ENCODE measurements at regions not wholly inside any gene's neighbourhood (a gene's known extent, or its start where the extent isn't known, plus 50 kb on each side); places are given as distances from the start of the nearest gene placed in this dataset.
A peak's percentile ranks its signal among the peaks of the same experiment; 100 is the strongest.
"Not testable (repeated sequence)": the region's sequence is repeated elsewhere in the genome, so short reads cannot be mapped to it uniquely, and the experiment has no call there.

- not testable (repeated sequence) for DNase-seq
Measured at GRCh38 chr13:21263909-21264308, 87.5 kb downstream of the MRPL57 start.

GRCh38 chr13:21268485-21268884 is 92.0 kb downstream of the MRPL57 start:
- DNase-seq: not testable (repeated sequence)

GRCh38 chr13:21272439-21272838 is 96.0 kb downstream of the MRPL57 start:
- not testable (repeated sequence) for DNase-seq

GRCh38 chr13:21274457-21274856 is 98.0 kb downstream of the MRPL57 start:
- not testable (repeated sequence) for DNase-seq

- no peak for DNase-seq
Measured at GRCh38 chr13:21282065-21282464, 105.6 kb downstream of the MRPL57 start.

- DNase-seq: no peak
Measured at GRCh38 chr13:21287331-21287907, 111.0 kb downstream of the MRPL57 start.

GRCh38 chr13:21289475-21289874 is 113.0 kb downstream of the MRPL57 start:
- DNase-seq: no peak

GRCh38 chr13:21290442-21291002 is 114.1 kb downstream of the MRPL57 start:
- DNase-seq: not testable (repeated sequence)

- DNase-seq: no peak
Measured at GRCh38 chr13:21291840-21292239, 115.4 kb downstream of the MRPL57 start.

- DNase-seq: peak; percentile 25
Measured at GRCh38 chr13:21296991-21297390, 120.5 kb downstream of the MRPL57 start.

GRCh38 chr13:21297447-21297846 is 121.0 kb downstream of the MRPL57 start:
- no peak for DNase-seq

- DNase-seq: peak; percentile 79
Measured at GRCh38 chr13:21297914-21298831, 121.7 kb downstream of the MRPL57 start.

GRCh38 chr13:21304256-21304655 is 127.8 kb downstream of the MRPL57 start:
- DNase-seq: no peak

- not testable (repeated sequence) for DNase-seq
Measured at GRCh38 chr13:21306300-21307073, 130.0 kb downstream of the MRPL57 start.

- DNase-seq: not testable (repeated sequence)
Measured at GRCh38 chr13:21307158-21307557, 130.7 kb downstream of the MRPL57 start.

- no peak for DNase-seq
Measured at GRCh38 chr13:21308906-21309305, 132.4 kb downstream of the MRPL57 start.

- no peak for DNase-seq
Measured at GRCh38 chr13:21309542-21310172, 133.2 kb downstream of the MRPL57 start.

GRCh38 chr13:21310220-21310619 is 133.8 kb downstream of the MRPL57 start:
- DNase-seq: no peak

GRCh38 chr13:21314976-21315375 is 138.5 kb downstream of the MRPL57 start:
- not testable (repeated sequence) for DNase-seq

- no peak for DNase-seq
Measured at GRCh38 chr13:21316376-21316775, 139.9 kb downstream of the MRPL57 start.

- no peak for DNase-seq
Measured at GRCh38 chr13:21318891-21319532, 140.1 kb downstream of the ZDHHC20 start.
